ENCODE measurements at regions not wholly inside any gene's neighbourhood (a gene's known extent, or its start where the extent isn't known, plus 50 kb on each side); places are given as distances from the start of the nearest gene placed in this dataset.

DNA sequence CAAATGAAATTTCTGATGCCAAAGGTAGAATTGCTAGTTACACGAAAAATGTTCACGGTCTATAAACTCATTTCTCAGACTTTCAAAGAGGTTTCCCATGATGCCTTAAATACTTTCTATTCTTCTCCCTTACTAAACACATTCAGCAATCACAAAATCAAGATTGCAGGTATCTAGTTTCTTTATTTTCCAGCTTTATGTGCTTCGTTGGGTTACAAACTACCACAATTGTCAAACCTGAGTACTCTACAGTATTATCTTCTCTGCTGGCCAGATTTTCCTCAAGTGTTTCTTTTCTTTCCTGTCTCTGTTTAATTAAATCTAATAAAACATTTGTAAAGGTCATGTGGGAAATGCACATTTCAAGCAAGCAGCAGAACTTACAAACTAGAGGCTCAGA lies 201.8 kb upstream of the ZNF385D start:
- 0% methylated on average over 3 of the region's 3 CpGs for WGBS (ENCODE audit: insufficient coverage, low coverage, missing lambda C conversion rate)
- Histone ChIP-seq H3K27ac (ENCODE audit: extremely low read depth, low read depth, low read length) (no peak overlapping the region), H3K4me1 (replicated peaks in 1 of 2; ENCODE audit: control insufficient read depth in 2 of 2, insufficient read depth in 2 of 2, low read length in 2 of 2) (no peaks in the 10 kb centered on the region), H3K4me2 (ENCODE audit: insufficient read depth, low read length) (no peak overlapping the region), H4K20me1 (replicated peaks; ENCODE audit: control insufficient read depth, insufficient read depth, low read length) (no peaks in the 10 kb centered on the region), H3K79me2 (ENCODE audit: control insufficient read depth, insufficient read depth, low read length) (no peaks in the 10 kb centered on the region), H3K9me3 (replicated peaks; ENCODE audit: control insufficient read depth, insufficient read depth, low read depth, low read length) (no peaks in the 10 kb centered on the region), H2AFZ (ENCODE audit: low read depth, low read length) (no peak overlapping the region), H3K9me1 (ENCODE audit: control insufficient read depth, insufficient read depth, low read length) (no peaks in the 10 kb centered on the region), H3K9ac (ENCODE audit: insufficient read depth in 1 of 2, low read depth in 2 of 2, low read length in 2 of 2) (no peak overlapping the region), H3K27me3 (ENCODE audit: control insufficient read depth in 2 of 2, insufficient read depth in 2 of 2, low read length in 2 of 2) (no peaks in the 10 kb centered on the region), H3K36me3 (ENCODE audit: control insufficient read depth, insufficient read depth, low read length) (no peaks in the 10 kb centered on the region), H3K4me3 (no peak overlapping the region)
- in situ Hi-C loops (cut with MboI) (no loop called here), intact Hi-C loops (cut with micrococcal nuclease) (no loop called here)
- BruUV-seq (replicated peaks) = no TSS peak
- POLR2A ChIA-PET = no interaction called here
- ATAC-seq (no peak), FAIRE-seq (no peak), DNase-seq (ENCODE audit: extremely low read depth in 1 of 4, low spot score in 3 of 4) (no peak)
- no peak for TF ChIP-seq KLF10 (CRISPR knock-in tag; IDR thresholded peaks at IDR 0.05)
- TF ChIP-seq BACH1 (tag; IDR thresholded peaks at IDR 0.05) = no peak
- TF ChIP-seq RBBP5 (IDR thresholded peaks at IDR 0.05; ENCODE audit: borderline replicate concordance, insufficient read depth, low read length, poor library complexity, severe bottlenecking) = no peak
- TF ChIP-seq, protein P1, sequence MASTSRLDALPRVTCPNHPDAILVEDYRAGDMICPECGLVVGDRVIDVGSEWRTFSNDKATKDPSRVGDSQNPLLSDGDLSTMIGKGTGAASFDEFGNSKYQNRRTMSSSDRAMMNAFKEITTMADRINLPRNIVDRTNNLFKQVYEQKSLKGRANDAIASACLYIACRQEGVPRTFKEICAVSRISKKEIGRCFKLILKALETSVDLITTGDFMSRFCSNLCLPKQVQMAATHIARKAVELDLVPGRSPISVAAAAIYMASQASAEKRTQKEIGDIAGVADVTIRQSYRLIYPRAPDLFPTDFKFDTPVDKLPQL (IDR thresholded peaks at IDR 0.05; ENCODE audit: extremely low read depth, insufficient read length) = no peak
- TF ChIP-seq, protein P2, sequence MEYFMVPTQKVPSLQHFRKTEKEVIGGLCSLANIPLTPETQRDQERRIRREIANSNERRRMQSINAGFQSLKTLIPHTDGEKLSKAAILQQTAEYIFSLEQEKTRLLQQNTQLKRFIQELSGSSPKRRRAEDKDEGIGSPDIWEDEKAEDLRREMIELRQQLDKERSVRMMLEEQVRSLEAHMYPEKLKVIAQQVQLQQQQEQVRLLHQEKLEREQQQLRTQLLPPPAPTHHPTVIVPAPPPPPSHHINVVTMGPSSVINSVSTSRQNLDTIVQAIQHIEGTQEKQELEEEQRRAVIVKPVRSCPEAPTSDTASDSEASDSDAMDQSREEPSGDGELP (CRISPR knock-in tag; IDR thresholded peaks at IDR 0.05; ENCODE audit: borderline replicate concordance) = no peak
- no peak for TF ChIP-seq XRCC4 (IDR thresholded peaks at IDR 0.05; ENCODE audit: extremely low read depth, insufficient read depth, insufficient read length)
- TF ChIP-seq TRIM24 (IDR thresholded peaks at IDR 0.05) = no peak
- TF ChIP-seq ZKSCAN3 (CRISPR knock-in tag; IDR thresholded peaks at IDR 0.05) = no peak
- no peak for TF ChIP-seq IFI16 (CRISPR knock-in tag; IDR thresholded peaks at IDR 0.05)
- TF ChIP-seq, protein P3, sequence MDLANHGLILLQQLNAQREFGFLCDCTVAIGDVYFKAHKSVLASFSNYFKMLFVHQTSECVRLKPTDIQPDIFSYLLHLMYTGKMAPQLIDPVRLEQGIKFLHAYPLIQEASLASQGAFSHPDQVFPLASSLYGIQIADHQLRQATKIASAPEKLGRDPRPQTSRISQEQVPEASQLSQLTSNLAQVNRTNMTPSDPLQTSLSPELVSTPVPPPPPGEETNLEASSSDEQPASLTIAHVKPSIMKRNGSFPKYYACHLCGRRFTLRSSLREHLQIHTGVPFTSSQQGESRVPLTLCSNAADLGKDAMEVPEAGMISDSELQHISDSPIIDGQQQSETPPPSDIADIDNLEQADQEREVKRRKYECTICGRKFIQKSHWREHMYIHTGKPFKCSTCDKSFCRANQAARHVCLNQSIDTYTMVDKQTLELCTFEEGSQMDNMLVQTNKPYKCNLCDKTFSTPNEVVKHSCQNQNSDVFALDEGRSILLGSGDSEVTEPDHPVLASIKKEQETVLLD (IDR thresholded peaks at IDR 0.05) = no peak
- TF ChIP-seq CHCHD3 (CRISPR knock-in tag; IDR thresholded peaks at IDR 0.05) = no peak
- TF ChIP-seq, protein P4, sequence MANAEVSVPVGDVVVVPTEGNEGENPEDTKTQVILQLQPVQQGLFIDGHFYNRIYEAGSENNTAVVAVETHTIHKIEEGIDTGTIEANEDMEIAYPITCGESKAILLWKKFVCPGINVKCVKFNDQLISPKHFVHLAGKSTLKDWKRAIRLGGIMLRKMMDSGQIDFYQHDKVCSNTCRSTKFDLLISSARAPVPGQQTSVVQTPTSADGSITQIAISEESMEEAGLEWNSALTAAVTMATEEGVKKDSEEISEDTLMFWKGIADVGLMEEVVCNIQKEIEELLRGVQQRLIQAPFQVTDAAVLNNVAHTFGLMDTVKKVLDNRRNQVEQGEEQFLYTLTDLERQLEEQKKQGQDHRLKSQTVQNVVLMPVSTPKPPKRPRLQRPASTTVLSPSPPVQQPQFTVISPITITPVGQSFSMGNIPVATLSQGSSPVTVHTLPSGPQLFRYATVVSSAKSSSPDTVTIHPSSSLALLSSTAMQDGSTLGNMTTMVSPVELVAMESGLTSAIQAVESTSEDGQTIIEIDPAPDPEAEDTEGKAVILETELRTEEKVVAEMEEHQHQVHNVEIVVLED (CRISPR knock-in tag; IDR thresholded peaks at IDR 0.05) = no peak
- no peak for TF ChIP-seq PHF21A (IDR thresholded peaks at IDR 0.05; ENCODE audit: borderline replicate concordance, low read depth)
- CTCF ChIA-PET (ENCODE audit: low intra/inter-chr PET ratio) = no interaction called here
